ENCODE measurements at regions not wholly inside any gene's neighbourhood (a gene's known extent, or its start where the extent isn't known, plus 50 kb on each side); places are given as distances from the start of the nearest gene placed in this dataset.
A peak's percentile ranks its signal among the peaks of the same experiment; 100 is the strongest.

- FAIRE-seq (no peak), DNase-seq (ENCODE audit: extremely low read depth in 1 of 4, low spot score in 3 of 4) (no peak), ATAC-seq (peak; percentile 20; the same call in 1 of the 3 replicates)
- in situ Hi-C loops (cut with MboI) (no loop called here), intact Hi-C loops (cut with micrococcal nuclease) (no loop called here)
- Histone ChIP-seq H2AFZ (ENCODE audit: low read depth, low read length) (no peak overlapping the region), H3K9me3 (replicated peaks; ENCODE audit: control insufficient read depth, insufficient read depth, low read depth, low read length) (no peaks in the 10 kb centered on the region), H3K27ac (ENCODE audit: extremely low read depth, low read depth, low read length) (no peak overlapping the region), H3K79me2 (ENCODE audit: control insufficient read depth, insufficient read depth, low read length) (no peaks in the 10 kb centered on the region), H3K36me3 (ENCODE audit: control insufficient read depth, insufficient read depth, low read length) (no peaks in the 10 kb centered on the region; the same call in 2 of the 3 replicates), H3K4me2 (ENCODE audit: insufficient read depth, low read length) (no peak overlapping the region), H3K4me3 (no peak overlapping the region), H3K9me1 (ENCODE audit: control insufficient read depth, insufficient read depth, low read length) (no peaks in the 10 kb centered on the region), H3K4me1 (replicated peaks in 1 of 2; ENCODE audit: control insufficient read depth in 2 of 2, insufficient read depth in 2 of 2, low read length in 2 of 2) (peaks cover 0 to 13% of the 10 kb centered on the region in 2 experiments; a peak in 3 of 5 replicates), H4K20me1 (replicated peaks; ENCODE audit: control insufficient read depth, insufficient read depth, low read length) (no peaks in the 10 kb centered on the region), H3K27me3 (ENCODE audit: control insufficient read depth in 2 of 2, insufficient read depth in 2 of 2, low read length in 2 of 2) (no peaks in the 10 kb centered on the region), H3K9ac (ENCODE audit: insufficient read depth in 1 of 2, low read depth in 2 of 2, low read length in 2 of 2) (no peak overlapping the region)
- BruUV-seq (replicated peaks) = no TSS peak
- ChIA-PET POLR2A (interaction anchor here (1.8 kb wide), 1 partner anchor 16 kb away, joined by 10 read pairs; no protein-coding TSS in a partner anchor), CTCF (ENCODE audit: low intra/inter-chr PET ratio) (no interaction called here)
- WGBS (ENCODE audit: insufficient coverage, low coverage, missing lambda C conversion rate) = 14% methylated on average over 1 of the region's 1 CpG
- TF ChIP-seq POLR2AphosphoS5 (IDR thresholded peaks at IDR 0.05; ENCODE audit: control insufficient read depth, insufficient read depth, low read depth, low read length) (no peak), SRSF3 (IDR thresholded peaks at IDR 0.05; ENCODE audit: insufficient read depth, low read length) (no peak), HNRNPL (IDR thresholded peaks at IDR 0.05; ENCODE audit: low read depth, low read length) (no peak), MAFG (tag; conservative IDR thresholded peaks at IDR 0.05) (peak; percentile 63), SRSF7 (optimal IDR thresholded peaks at IDR 0.05; ENCODE audit: low read depth, low read length) (no peak), PURB (CRISPR knock-in tag; IDR thresholded peaks at IDR 0.05; ENCODE audit: low read depth) (no peak), XRCC3 (IDR thresholded peaks at IDR 0.05) (no peak), HNRNPLL (IDR thresholded peaks at IDR 0.05; ENCODE audit: low read depth, low read length, poor library complexity, severe bottlenecking) (no peak), TEAD4 (IDR thresholded peaks at IDR 0.05; ENCODE audit: low read length) (no peak), TEAD4 (CRISPR knock-in tag; IDR thresholded peaks at IDR 0.05; ENCODE audit: borderline replicate concordance) (no peak), DPF2 (IDR thresholded peaks at IDR 0.05) (no peak), ZNF707 (CRISPR knock-in tag; conservative IDR thresholded peaks at IDR 0.05) (no peak), EP300 (IDR thresholded peaks at IDR 0.05; ENCODE audit: low read length) (no peak), NR2C2 (CRISPR knock-in tag; IDR thresholded peaks at IDR 0.05) (no peak), NR2C2 (tag; IDR thresholded peaks at IDR 0.05) (no peak), KLF1 (tag; IDR thresholded peaks at IDR 0.05) (no peak), HIVEP1 (CRISPR knock-in tag; IDR thresholded peaks at IDR 0.05) (no peak), ZNF146 (CRISPR knock-in tag; IDR thresholded peaks at IDR 0.05; ENCODE audit: unreplicated experiment) (no peak), CREB3 (tag; conservative IDR thresholded peaks at IDR 0.05; ENCODE audit: low read depth) (no peak), IFI16 (CRISPR knock-in tag; IDR thresholded peaks at IDR 0.05) (no peak), KLF6 (CRISPR knock-in tag; IDR thresholded peaks at IDR 0.05; ENCODE audit: borderline replicate concordance) (no peak), GTF2E2 (tag; IDR thresholded peaks at IDR 0.05) (no peak), MYNN (IDR thresholded peaks at IDR 0.05) (no peak), MYNN (CRISPR knock-in tag; IDR thresholded peaks at IDR 0.05) (no peak), ZNF696 (CRISPR knock-in tag; conservative IDR thresholded peaks at IDR 0.05) (no peak), ZNF511 (CRISPR knock-in tag; IDR thresholded peaks at IDR 0.05) (no peak), ZNF316 (IDR thresholded peaks at IDR 0.05) (peak; percentile 82), ZKSCAN3 (CRISPR knock-in tag; IDR thresholded peaks at IDR 0.05) (no peak)
Measured at GRCh38 chr5:128015478-128015877, 68.1 kb upstream of the SLC12A2 start.
